Activated CD4-positive, alpha-beta T cell treated with anti-CD3 and anti-CD28 coated beads, Interleukin-2, amount 50 U/mL, for 16 hours (primary cell): ENCODE measurements at regions not wholly inside any gene's neighbourhood (a gene's known extent, or its start where the extent isn't known, plus 50 kb on each side); places are given as distances from the start of the nearest gene placed in this dataset.
"Not testable (repeated sequence)": the region's sequence is repeated elsewhere in the genome, so short reads cannot be mapped to it uniquely, and the experiment has no call there.

Experiments
- DNase-seq: peaks from one replicate; pipeline ENCODE4 v3.0.0-alpha.2; 2020

DNA sequence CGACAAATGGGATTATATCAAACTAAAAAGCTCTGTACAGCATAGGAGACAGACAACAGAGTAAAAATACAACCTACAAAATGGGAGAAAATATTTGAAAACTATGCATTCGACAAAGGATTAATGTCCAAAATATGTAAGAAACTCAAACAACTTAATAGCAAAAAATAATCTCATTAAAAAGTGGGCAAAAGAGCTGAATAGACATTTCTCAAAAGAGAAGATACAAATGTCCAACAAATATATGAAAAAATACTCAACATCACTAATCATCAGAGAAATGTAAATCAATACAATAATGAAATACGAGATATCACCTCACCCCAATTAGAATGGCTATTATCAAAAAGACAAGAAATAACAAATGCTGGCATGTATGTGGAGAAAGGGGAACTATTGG is 272.9 kb downstream of the KLHL13 start:
- no peak for DNase-seq

DNA sequence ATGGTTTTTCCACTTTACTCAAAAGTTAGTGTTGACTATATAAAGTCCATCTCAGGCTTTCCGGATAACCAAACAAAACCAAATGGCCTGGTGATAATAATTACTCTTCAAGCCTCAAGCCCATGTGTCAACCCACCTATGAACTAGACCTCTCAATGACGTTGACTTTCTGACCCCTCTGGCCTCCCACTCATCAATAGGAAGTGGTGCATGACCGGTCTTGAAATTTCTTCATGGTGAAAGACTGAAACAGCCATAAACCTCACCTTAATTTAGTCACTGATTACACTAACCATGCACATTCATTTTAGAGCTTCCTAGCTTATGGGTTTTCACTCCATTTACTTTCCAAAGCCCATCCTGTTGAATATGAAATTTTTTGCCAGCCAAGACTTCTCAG is 276.0 kb downstream of the KLHL13 start:
- no peak for DNase-seq

GRCh38 chrX:117839544-117839943 is 277.1 kb downstream of the KLHL13 start:
- no peak for DNase-seq

DNA sequence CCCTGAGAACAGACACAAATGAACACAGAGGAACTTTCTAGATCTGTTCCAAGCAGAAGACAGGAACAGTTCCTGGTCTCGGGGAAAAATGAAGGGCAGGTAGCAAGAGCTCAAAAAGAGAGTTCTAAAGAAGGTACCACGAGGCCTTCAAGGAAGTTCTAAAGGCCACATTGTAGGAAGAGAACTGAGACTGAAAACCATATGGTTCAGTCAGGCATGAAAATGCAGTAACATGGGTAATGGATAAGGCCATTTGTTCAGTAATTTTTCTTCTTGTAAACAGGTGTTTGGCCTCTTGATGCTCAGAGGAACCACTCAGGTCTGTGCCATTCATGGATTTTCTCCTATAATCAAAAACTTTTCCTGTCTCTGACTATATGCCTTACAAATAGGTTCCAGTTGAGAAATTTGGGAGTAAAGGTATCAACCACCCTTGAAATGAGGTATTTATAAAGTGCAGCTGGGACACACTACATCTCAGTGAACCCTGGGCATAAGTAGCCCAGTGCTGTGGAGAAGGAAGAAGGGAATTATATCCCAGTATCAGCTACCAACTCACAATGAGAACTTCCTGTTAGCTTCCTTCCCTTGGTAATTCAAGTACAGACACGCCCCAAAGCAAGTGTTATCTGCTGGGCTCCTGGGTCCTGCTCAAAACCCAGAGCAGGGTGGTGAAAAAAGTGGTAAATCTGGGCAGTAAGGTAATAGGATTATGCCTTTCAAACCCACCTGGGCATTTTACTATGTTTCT is 277.9 kb downstream of the KLHL13 start:
- DNase-seq: no peak

DNA sequence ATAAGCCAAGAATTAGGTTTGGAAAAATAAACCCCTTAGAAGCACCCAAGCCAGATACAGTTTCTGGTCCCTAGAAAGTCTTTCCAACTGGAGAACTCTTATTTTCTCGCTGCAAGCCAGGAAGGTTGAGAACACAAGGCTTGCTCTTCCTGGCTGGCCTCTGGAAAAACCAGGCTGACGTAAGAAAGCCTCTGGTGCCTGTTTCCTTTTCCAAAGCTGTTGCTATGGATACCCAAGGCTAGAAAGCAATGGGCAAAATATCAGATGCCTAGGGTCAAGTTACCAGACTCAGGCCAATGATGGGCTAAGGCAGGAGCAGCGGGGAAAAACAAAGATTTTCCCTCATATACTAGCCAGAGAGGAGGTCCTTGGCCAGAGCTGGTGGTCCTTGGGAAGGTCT is 281.6 kb downstream of the KLHL13 start:
- DNase-seq: no peak

GRCh38 chrX:117834076-117834475 is 282.5 kb downstream of the KLHL13 start:
- DNase-seq: no peak

GRCh38 chrX:117821472-117821871 is 295.1 kb downstream of the KLHL13 start:
- not testable (repeated sequence) for DNase-seq

GRCh38 chrX:117808426-117808825 is 308.2 kb downstream of the KLHL13 start:
- DNase-seq: no peak

DNA sequence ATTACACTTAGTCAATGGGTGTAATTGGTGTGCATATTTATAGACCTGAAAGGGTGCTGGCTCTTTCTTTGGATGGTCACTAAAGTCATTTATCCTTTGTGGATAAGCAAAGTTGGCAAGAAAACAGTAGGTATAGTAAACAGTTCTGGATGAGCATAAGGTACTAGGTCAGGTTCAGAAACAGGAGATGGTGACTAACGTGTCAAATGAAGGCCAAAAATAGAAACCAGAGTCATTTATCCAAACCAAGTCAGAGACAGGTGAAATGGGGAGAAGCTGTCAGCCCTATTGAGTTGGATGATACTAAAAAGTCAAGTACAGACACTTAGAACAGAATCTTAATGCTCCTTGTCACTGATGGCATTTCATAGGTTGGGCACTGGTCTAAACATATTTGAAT is 313.1 kb downstream of the KLHL13 start:
- DNase-seq: no peak

GRCh38 chrX:117788339-117788738 is 328.3 kb downstream of the KLHL13 start:
- no peak for DNase-seq

- no peak for DNase-seq
These were observed 345.2 kb downstream of the KLHL13 start for GRCh38 chrX:117771384-117771783.

GRCh38 chrX:117768861-117769604 is 347.6 kb downstream of the KLHL13 start:
- no peak for DNase-seq

- DNase-seq: no peak
These were observed 351.4 kb downstream of the KLHL13 start for GRCh38 chrX:117765211-117765610.

- no peak for DNase-seq
These were observed 363.9 kb downstream of the KLHL13 start for GRCh38 chrX:117752745-117753144.

DNA sequence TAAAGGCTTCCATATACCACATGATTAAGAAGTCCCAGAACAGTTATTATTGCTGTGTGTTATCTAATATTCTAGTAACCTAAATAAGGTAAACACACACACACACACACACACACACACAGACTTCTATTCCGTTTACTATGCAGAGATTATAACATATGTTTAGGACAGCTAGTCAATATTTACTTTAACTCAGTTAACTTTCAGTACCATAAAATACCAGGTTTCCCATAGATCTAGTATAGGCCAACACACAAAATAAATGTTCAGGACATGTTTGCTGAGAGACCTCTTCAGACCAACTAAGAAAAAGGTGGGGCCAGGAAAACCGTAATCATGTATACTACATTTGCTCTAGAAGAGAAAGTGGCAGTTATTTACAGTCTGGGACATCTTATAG is 365.5 kb downstream of the KLHL13 start:
- DNase-seq: no peak

DNA sequence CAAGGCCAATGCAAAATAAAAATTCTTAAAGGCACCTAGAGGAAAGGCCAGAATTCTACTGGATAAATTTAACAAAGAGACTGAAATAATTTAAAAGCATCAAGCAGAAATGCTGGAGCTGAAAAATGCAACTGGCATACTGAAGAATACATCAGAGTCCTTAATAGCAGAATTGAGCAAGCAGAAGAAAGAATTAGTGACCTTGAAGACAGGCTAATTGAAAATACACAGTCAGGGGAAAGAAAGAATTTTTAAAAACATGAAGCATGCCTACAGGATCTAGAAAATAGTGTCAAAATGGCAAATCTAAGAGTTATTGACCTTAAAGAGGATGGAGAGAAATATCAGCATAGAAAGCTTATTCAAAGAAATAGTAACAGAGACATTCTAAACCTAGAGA is 371.7 kb downstream of the KLHL13 start:
- no peak for DNase-seq

GRCh38 chrX:117743469-117744251 is 372.9 kb downstream of the KLHL13 start:
- peak; percentile 1 for DNase-seq

GRCh38 chrX:117713411-117713810 is 403.2 kb downstream of the KLHL13 start:
- no peak for DNase-seq

GRCh38 chrX:117711782-117712181 is 404.8 kb downstream of the KLHL13 start:
- DNase-seq: no peak

DNA sequence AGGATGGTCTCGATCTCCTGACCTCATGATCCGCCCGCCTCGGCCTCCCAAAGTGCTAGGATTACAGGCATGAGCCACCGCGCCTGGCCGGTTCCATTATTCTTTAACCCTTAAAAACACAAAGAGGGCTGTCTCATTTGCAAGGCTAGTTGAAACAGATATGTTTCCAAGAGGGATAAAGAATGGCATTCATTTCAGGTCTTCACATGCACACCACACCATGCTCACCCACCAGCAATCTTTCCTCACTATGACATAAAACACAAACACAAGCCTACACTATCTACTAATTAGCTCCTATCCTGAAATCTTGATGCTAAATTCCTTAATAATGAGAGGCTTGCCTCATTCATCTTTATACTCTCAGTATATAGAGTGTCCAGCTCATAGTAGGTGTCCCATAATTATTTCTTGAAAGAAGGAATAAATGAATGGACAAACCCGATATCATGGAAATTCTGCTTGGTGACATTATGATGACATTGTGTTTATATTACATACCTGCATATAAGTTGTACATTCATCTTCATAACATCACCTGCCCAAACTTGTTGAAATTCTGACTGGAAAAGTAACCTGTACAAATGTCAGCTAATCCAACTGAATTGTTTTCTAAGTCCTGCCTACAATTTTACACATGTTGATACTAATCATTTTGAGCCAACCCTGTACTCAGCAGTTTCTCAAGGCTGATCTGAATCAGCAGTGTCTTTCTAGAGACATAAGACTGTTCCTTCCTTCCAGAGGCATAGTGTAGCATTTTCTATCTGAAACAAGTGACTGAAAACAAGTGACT is 408.5 kb downstream of the KLHL13 start:
- no peak for DNase-seq

DNA sequence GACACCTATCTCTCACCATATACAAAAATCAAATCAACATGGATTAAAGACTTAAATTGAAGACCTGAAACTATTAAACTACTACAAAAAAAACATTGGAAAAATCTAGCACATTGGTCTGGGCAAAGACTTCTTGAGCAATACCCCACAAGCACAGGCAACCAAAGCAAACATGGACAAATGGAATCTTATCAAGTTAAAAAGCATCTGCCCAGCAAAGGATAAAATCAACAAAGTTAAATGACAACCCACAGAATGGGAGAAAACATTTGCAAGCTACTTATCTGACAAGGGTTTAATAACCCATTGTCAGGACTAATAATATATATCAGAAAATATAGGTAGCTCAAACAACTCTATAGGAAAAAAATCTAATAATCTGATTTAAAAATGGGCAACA is 415.6 kb downstream of the KLHL13 start:
- no peak for DNase-seq

DNA sequence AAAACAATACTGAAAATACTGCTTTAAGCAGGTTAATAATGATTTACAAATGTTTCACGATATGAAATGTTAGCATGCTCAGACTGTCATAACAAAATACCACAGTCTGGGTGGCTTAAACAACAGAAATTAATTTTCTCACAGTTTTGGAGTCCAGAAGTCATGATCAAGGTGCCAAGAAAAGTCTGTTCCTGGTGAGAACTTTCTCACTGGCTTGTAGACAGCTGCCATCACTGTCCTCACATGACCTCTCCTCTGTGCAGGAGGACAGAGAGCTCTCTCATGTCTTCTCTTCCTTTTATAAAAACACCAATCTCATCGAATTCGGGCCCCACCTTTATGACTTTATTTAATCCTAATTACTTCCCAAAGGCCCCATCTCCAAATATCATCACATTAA is 426.7 kb downstream of the KLHL13 start:
- DNase-seq: no peak

- no peak for DNase-seq
These were observed 436.3 kb downstream of the KLHL13 start for GRCh38 chrX:117680286-117680685.
